ENCODE measurements at regions not wholly inside any gene's neighbourhood (a gene's known extent, or its start where the extent isn't known, plus 50 kb on each side); places are given as distances from the start of the nearest gene placed in this dataset.

GRCh38 chr3:118406562-118406961 lies 628.1 kb downstream of the IGSF11 start:
- no peak for DNase-seq

- DNase-seq, result no peak
Observed at GRCh38 chr3:118408431-118408830, 626.2 kb downstream of the IGSF11 start.

- no peak for DNase-seq
Observed at GRCh38 chr3:118412503-118412902, 622.1 kb downstream of the IGSF11 start.

GRCh38 chr3:118425272-118425837 lies 609.3 kb downstream of the IGSF11 start:
- no peak for DNase-seq

- no peak for DNase-seq
Observed at GRCh38 chr3:118433825-118434224, 600.8 kb downstream of the IGSF11 start.

GRCh38 chr3:118435851-118436350 lies 598.7 kb downstream of the IGSF11 start:
- no peak for DNase-seq

GRCh38 chr3:118436697-118437262 lies 597.9 kb downstream of the IGSF11 start:
- no peak for DNase-seq

- DNase-seq, result no peak
Observed at GRCh38 chr3:118445036-118445435, 589.6 kb downstream of the IGSF11 start.

- no peak for DNase-seq
Observed at GRCh38 chr3:118447339-118447738, 587.3 kb downstream of the IGSF11 start.

- no peak for DNase-seq
Observed at GRCh38 chr3:118466795-118467330, 567.8 kb downstream of the IGSF11 start.

GRCh38 chr3:118468801-118469200 lies 565.8 kb downstream of the IGSF11 start:
- no peak for DNase-seq

- no peak for DNase-seq
Observed at GRCh38 chr3:118472586-118472985, 562.1 kb downstream of the IGSF11 start.

GRCh38 chr3:118473343-118473742 lies 561.3 kb downstream of the IGSF11 start:
- DNase-seq, result no peak

- DNase-seq, result no peak
Observed at GRCh38 chr3:118476885-118477618, 557.6 kb downstream of the IGSF11 start.

GRCh38 chr3:118477768-118478167 lies 556.9 kb downstream of the IGSF11 start:
- no peak for DNase-seq

- DNase-seq, result no peak
Observed at GRCh38 chr3:118478706-118479276, 555.9 kb downstream of the IGSF11 start.

- no peak for DNase-seq
Observed at GRCh38 chr3:118479376-118479775, 555.3 kb downstream of the IGSF11 start.

- DNase-seq, result no peak
Observed at GRCh38 chr3:118480101-118480860, 554.4 kb downstream of the IGSF11 start.

GRCh38 chr3:118485693-118486092 lies 549.0 kb downstream of the IGSF11 start:
- DNase-seq, result no peak

- DNase-seq, result no peak
Observed at GRCh38 chr3:118487734-118488133, 546.9 kb downstream of the IGSF11 start.

- DNase-seq, result no peak
Observed at GRCh38 chr3:118488732-118489131, 545.9 kb downstream of the IGSF11 start.

- DNase-seq, result no peak
Observed at GRCh38 chr3:118495206-118495605, 539.4 kb downstream of the IGSF11 start.

- DNase-seq, result no peak
Observed at GRCh38 chr3:118497274-118497673, 537.4 kb downstream of the IGSF11 start.

Data from effector CD4-positive, alpha-beta T cell (primary cell).